GM19240 (cell line): ENCODE measurements at regions not wholly inside any gene's neighbourhood (a gene's known extent, or its start where the extent isn't known, plus 50 kb on each side); places are given as distances from the start of the nearest gene placed in this dataset.
"Not testable (repeated sequence)": the region's sequence is repeated elsewhere in the genome, so short reads cannot be mapped to it uniquely, and the experiment has no call there.

Source experiments
- DNase-seq: peaks from one replicate; pipeline ENCODE4 v3.0.0; 2011; ENCODE audit warnings: low spot score; ENCODE audit not compliant: insufficient read length

DNA sequence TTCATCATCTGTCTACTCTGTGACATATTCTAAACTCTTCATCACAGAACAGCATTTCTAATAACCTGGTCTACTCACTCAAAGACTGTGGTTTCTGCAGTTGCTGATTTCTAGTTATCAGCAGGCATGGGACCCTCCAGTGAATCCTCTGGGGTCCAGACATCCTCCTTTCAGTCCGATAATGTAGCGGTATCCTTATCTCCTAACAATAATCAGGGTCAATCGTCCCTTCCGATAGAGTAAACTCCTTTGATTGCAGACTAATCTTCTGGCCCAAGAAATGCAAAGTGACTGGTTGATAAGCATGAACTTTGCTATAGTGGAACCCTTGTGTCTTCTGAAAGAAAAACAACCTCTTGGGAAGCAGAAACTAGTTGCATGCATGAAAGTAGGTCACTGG lies 1209.8 kb upstream of the CELF2 start:
- DNase-seq = no peak

DNA sequence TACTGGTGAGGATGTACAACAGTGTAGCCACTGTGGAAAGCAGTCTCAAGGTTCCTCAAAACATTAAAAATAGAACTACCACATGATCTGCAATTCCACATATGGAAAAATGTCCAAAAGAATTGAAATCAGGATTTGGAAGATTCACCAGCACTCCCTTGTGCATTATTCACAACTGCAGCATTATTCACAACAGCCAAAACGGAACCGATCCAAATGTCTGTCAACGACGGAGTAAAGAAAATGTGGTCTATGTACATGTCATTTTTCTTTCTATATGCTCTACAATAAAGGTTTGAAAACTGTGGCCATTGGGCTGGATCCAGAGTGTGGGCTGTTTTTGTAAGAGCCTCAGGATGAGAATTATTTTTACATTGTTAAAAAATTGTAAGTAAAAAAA lies 1206.1 kb upstream of the CELF2 start:
- DNase-seq = no peak

DNA sequence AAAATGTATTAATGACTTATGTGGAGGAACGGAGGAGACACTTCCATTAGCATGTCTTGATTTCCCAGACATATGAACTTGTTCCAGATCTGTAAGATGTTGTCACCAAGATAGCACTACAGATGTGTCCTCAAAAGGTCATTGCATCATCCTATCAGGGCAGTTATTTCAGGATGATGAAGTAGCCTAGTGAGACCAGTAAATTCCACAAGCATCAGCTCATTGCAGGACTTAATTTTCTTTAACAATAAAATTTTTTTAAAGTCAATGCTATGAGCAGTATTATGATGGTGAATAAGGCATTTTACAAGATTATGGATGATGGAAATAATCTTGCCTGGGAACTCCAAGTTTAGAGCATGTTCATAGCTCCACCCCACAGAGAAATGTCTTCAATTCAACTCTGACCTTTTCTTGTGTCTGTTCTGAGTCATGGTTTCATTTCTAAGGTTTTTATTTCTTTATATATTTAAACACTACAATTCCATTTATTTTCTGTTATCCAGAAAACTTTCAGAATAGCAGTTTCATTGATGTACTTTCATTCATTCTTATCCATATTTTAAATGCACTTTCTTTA lies 1203.3 kb upstream of the CELF2 start:
- DNase-seq = no peak

DNA sequence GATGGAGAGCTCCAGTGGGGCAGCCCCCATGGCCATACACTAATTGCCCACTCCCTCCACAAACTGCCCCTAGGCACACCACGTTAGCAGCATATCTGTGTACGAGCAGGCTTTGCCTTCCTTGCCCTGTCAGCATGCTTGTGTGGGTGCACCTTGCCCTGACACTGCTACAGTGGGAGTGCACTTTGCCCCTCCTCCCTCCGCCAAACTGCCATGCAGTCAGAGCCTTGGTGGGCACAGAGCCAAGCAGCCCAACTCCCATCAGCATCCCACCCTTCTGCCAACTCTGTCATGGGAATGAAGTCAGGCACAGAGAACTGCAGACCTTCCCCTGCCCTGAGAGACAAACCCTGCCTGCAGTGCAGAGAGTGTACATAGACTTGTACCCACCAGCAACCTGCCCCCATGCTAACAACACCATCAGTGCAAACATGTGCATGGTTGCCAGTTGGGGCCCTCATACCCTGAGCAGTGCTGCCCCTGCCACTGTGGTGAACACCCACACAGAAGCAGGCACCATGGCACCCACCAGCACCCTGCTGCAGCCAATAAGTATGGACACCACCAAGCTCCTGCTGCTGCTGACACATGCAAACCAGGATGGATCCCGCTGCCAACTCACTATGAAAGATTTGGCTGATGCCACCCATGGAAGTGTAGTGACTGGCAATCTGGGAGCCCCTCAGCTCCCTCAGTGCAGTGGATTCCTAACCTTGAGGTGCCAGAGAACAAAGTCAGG lies 1197.7 kb upstream of the CELF2 start:
- DNase-seq = no peak

DNA sequence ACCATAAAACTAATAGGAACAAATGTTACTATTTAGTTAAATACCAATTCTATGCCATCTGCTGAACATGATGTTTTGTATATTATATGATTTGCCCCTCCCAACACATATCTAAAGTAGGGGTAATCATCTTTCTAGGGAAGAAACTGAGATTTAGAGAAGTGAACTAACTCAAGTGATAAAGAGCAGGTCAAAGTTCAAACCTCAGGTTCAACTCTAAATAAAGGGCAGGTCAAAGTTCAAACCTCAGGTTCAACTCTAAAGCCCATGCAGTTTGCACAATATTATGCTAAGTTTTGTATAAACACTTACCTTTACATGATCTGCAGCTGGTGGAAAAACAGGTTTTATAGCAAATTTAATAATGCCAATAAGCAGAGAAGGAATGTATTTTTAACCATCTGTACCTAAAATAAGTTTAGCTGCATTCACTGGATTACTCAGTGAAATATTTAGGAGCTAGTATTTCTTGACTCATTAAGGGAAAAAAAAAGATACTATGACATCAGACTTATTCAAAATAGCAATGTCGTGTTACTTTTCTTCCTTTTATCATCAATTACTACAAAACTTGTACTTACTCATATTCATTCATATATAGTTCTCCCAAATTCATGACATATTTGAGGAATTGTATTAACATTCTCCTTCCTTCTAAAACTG lies 1194.3 kb upstream of the CELF2 start:
- DNase-seq = no peak

DNA sequence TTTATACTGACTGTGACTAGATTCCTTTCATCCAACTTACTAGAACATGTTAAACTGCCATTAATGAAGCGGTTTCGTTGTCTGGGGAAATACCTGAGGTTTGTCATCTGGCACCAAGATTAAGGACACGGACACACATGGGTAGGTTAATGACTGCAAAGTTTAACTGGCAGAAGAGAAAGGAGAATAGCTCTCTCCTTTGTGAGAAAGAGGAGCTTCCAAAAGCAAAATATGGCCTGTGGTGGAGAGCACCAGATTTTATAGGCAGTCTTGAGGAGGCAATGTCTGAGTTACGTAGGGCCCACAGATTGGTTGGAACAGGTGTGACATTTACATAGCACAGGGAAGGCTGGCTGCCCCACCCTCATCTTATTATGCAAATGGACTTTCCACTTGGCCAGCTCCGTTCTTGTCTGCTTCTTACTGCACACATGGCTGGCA lies 1193.0 kb upstream of the CELF2 start:
- no peak for DNase-seq

DNA sequence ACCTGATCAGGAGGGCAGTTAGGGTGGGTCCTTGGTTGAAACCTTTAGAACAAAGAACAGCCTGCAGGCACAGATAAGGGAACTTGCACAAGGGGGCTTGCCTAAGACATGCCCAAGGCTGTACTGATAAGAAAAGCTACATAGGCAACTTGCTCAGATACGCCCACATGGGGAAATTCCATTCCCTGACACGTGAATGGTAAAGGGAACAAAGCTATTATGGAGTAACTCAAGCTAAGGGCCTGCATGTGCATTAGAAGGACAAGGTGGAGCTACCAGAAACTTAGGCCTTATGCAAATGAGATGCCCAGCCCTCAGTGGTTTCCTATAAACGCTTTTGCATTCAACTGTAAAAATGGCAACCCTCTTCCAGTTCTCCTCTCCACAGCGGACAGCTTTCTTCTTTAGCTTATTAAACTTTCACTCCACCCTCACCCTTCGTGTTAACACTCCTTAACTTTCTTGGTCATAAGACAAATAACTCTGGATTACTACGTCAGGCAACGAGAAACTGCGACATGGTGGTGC lies 1192.1 kb upstream of the CELF2 start:
- no peak for DNase-seq

DNA sequence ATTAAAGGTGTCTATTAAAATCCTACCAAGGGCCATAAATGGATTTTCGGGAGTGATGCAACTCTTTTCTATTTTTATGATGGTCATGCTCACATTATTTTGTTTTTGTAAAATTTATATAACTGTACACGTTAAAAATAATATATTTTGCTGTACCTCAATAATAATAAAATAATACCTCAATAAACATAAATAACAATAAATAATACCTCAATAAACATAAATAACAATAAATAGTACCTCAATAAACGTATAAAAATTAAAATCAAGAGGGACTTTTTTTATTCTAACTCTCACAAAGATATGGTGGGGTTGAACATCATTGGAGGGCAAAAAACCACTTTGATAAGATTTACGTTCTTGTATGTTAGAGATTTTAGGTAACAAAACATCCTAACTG lies 1189.6 kb upstream of the CELF2 start:
- no peak for DNase-seq

DNA sequence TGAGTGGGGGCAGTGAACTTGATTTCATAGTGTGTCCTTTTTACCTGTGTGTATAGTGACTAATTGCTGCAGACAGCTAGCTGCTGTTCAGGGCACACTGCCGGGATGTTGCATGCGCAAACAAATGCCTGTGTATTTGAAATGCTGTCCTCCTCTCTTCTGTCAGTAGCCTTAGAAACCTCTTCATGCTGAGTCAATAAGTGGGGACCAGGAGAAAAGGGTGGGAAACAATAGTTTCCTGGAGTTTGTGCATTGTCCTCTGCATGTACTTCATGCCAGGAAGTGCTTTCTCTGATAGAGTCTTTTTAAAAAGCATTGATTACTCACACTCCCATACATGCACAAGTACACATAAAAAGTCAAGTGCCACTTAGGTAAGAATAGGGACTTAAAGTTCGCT lies 1183.7 kb upstream of the CELF2 start:
- DNase-seq = no peak

DNA sequence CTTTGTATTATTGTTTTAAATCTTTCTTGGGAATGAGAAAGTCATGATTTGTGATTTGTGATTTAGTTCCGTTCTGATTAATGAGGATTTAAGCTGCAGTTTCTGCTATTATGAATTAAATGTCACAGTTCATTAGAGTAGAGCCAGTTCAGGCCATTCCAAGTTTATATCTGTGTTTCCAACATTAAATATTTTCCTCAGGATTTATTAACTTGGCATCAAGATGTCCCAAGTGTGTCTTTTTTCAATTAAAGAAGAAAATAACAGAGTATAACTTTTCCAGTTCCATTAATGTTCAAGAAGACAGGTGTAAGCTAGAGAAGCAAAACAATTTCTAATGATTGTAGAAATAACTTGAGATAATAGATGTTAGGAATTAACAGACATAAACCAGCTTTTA lies 1183.2 kb upstream of the CELF2 start:
- no peak for DNase-seq

DNA sequence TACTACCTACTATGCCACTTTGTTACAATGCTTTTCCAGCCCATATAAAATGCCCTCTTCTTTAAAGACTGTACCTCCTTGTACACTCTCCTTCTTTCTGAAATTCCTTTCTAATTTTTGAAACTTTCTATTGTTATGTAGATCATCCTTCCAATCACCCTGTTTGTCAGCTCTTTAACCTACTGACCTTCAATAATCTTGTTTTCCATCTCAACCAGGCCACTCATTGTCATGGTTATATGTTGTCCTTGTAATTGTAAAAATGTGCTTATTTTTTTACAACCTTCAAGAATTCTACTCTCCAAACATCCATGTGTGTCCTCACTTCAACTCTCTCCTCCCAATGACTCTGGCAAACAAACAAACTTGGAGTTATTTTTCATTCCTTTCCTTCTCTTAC lies 1172.6 kb upstream of the CELF2 start:
- no peak for DNase-seq

DNA sequence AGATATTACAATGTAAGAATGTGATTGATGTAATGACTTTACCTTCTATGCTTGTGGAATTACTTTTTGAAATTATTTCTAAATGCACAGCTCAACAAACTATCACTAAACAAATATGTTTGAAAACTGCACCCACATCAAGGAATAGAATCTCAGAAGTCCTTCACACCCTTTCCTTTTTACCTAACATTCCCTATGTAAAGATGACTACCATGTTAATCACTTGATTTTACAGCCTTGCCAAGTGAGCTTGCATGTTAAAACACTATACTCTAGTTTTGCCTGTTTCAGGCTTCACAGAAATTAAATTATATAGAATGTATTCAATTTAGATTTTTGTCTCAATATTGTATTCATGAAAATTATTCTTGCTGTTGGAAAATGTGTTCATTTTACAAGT lies 1169.4 kb upstream of the CELF2 start:
- no peak for DNase-seq

DNA sequence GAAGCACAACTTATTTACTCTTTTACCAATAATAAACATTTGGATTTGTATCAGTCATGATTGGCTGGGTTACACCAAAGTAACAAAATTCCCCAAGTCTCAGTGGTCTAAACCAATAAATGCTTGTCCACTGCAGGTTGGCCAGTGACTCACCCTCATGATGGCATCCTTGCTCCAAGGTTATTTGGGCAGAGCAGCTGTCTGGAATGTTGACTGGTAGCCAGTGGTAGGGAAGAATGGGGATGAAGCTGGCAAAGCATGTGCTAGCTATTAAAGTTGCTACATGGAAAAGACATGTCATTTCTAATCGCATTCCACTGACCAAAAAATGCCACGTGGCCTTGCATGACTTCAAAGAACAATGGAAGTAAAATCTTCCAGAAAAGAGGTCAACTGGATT lies 1168.7 kb upstream of the CELF2 start:
- DNase-seq = no peak

DNA sequence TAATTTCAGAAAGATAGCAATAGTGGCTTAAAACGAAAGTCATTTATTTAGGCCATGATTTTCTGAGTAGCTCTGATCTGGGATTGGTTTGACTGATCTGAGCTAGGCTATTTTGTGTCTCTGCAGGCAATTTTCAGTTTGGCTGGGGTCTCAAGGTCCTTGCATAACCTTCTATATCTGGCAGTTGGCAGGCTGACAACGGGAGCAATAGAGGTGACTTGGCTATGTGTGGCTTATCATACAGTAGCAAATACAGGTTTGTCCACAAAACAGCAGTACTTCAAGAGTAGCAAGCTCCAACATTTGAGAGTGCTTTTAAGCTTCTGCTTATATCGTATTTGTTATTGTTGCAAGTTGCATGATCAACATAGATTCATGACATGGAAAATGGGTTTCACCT lies 1167.3 kb upstream of the CELF2 start:
- DNase-seq = no peak

DNA sequence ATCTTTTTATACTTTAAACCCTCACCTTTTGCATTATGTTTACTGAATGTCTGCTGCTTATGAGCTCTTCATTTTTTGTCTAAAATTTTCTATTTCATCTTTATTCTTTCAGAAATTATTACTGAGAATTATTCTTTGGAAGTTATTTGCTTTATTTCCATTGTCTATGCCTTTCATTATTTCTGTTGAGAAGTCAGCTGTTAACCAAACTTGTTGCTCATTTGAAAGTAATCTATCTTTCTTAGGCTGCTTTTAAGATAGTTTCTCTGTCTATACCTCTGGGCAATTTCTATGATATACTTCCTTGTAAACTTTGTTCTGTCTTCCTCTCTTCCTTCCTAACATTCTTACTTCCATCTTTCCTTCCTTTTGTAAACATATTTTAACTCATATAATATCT lies 1165.9 kb upstream of the CELF2 start:
- no peak for DNase-seq

DNA sequence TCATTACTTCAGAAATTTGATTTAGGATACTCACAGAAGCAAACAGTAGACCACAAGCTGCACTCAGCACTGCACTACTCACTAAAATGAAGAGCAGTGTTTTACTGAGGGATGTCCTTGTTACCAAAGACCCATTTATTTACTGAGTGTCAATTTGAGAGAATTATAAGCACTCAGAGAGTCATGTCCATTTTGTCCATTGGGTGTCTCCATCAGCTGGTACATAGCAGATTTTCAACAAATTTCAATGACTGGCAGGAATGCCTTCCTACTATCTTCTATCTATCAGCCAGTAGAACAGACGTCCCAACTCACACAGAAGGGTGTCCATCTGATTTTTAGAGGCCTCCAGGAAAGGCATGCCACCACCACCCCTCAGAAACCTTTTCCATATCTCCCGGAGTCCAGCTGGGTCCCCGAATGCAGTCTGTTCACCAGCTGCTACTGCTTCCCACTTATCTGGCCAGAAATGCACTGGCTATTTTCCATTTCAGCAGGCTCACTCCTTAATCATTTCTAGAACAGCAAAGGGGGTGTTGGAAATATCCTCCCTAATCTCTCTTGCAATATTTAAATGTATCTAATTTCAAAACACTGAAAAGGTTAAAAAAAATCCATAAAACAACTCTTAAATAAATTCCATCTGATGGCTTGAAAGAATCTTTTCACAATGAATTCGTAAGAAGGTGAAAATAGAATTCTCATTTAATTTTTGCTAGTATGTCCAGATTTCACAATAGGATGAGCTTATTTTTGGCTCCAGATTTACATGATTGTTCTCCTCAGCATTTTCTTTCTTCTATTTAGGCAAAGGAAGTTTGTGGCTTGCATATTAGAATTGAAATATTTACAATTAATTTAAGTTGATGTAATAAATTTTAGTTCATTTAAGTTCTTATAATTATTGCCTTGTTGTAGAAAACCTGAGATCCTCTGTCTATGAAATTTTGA lies 1164.0 kb upstream of the CELF2 start:
- DNase-seq = no peak

DNA sequence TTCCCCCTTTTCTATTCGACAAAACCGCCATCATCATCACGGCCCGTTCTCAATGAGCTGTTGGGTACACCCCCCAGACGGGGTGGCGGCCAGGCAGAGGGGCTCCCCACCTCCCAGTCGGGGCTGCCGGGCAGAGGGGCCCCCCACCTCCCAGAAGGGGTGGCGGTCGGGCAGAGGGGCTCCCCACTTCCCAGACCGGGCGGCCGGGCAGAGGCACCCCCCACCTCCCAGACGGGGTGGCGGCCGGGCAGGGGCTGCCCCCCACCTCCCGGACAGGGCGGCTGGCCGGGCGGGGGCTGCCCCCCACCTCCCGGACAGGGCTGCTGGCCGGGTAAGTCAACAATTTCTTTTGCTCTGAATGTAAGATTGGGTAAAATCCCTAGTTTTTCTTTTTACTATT lies 1162.2 kb upstream of the CELF2 start:
- not testable (repeated sequence) for DNase-seq

DNA sequence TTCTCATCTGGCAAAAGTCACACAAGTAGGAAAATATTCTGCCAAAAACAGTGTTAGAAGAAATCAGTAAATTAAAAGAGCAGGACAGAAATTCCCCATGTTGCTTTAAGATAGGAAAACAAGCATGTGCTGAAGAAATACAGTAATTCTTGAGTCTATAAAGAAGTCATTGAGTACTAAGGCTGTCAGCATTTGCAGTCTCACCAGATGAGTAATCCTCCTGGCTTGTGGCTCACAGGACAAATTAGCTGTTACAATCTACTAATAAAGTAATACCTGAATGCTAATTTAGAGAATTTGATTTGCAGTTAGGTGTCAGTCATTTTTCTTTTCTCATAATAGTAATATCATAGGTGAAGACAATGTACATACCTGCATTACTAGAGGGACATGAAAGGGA lies 1158.9 kb upstream of the CELF2 start:
- no peak for DNase-seq

DNA sequence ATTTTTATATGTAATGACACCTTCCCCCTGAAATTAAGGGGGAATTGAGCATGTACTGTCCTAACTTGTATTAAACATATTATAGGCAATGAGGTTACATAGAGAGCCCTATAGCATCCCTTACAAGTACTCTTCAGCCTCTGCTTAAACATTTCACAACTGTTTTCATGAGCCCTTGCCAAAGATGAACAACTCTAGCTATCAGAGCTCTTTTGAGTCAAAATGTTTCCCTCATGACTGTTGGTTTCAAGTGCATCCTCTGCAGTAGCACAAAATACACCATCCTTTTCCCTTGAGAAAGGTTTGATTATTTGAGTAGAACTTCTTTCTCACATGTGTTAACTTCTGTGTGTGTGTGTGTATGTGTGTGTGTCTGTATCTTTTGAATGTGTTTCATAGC lies 1157.6 kb upstream of the CELF2 start:
- DNase-seq = no peak

DNA sequence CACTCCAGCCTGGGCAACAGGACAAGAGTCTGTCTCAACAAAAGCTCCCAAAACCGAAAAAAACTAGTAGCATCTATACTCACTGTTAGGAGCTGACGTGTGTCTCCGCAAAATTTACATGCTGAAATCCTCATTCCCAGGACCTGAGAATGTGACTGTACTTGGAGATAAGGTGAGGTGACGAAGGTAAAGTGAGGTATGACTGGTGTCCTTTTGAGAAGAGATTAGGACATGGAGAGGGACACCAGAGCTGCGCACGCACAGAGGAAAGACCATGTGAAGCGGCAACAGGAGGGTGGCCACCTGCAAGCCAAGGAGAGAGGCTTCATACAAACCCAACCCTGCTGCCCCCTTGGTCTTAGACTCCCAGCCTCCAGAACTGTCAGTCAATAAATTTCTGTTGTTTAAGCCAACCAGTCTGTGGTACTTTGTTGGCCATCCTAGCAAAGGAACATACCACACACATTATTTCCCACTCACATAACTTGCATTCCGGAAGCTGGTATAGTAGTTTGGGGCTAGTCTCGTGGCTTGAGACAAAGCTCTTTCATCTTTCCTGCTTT lies 1154.0 kb upstream of the CELF2 start:
- DNase-seq = no peak

DNA sequence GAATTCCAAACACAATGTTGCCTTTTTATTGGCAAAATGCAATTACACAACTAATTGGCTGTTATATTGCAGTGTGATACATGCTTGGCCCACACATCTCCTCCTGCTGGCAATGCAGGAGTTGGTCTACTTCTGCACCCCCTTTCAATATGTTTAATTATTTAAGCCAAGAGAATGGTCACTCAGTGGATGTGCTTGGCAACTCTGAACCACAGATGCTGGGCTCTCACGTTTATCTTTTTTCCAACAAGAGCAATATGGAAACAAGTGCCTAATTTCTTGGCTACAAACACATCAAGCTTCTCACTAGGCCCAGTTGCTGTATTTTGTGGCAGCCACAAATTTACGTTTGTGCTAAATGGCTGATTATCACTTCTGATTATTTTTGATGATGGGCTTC lies 1149.2 kb upstream of the CELF2 start:
- no peak for DNase-seq
